NT2/D1 (cell line): ENCODE measurements at regions not wholly inside any gene's neighbourhood (a gene's known extent, or its start where the extent isn't known, plus 50 kb on each side); places are given as distances from the start of the nearest gene placed in this dataset.

ENCODE experiments used
- SUZ12 ChIP-seq: IDR thresholded peaks from 2 replicates; pipeline ENCODE4 v1.6.1; 2011; ENCODE audit not compliant: insufficient read length, insufficient read depth; ENCODE audit errors: extremely low read depth
- YY1 ChIP-seq: IDR thresholded peaks from 2 replicates; pipeline ENCODE4 v1.6.1; 2011; ENCODE audit not compliant: insufficient read length, insufficient read depth
- ZNF274 ChIP-seq: IDR thresholded peaks from 2 replicates; pipeline ENCODE4 v1.6.1; 2011; ENCODE audit warnings: mild to moderate bottlenecking, low read depth, low read length

- TF ChIP-seq SUZ12 (no peak), YY1 (no peak), ZNF274 (no peak)
Measured at GRCh38 chr4:108224611-108225053, 55.9 kb upstream of the LEF1 start.
